ENCODE measurements at regions not wholly inside any gene's neighbourhood (a gene's known extent, or its start where the extent isn't known, plus 50 kb on each side); places are given as distances from the start of the nearest gene placed in this dataset.
"Not testable (repeated sequence)": the region's sequence is repeated elsewhere in the genome, so short reads cannot be mapped to it uniquely, and the experiment has no call there.

- ATAC-seq (replicated peaks; ENCODE audit: extremely low read depth, poor library complexity, severe bottlenecking), result no peak
- no peak for DNase-seq (ENCODE audit: low spot score in 2 of 2)
- H3K27me3 Mint-ChIP-seq, result peaks cover 30% of the 10 kb centered on the region
- H3K4me1 Mint-ChIP-seq, result no peaks in the 10 kb centered on the region
- peaks cover 9% of the 10 kb centered on the region for H3K9me3 Mint-ChIP-seq
- H3K27ac Mint-ChIP-seq (ENCODE audit: low read depth), result no peak overlapping the region
- H3K4me3 Mint-ChIP-seq, result no peak overlapping the region
- H3K36me3 Mint-ChIP-seq (ENCODE audit: insufficient read depth), result no peaks in the 10 kb centered on the region
Observed at GRCh38 chr11:33531743-33532181, 168.9 kb downstream of the C11orf91 start.

GRCh38 chr11:33530815-33531214 is 169.8 kb downstream of the C11orf91 start:
- Mint-ChIP-seq H3K36me3 (ENCODE audit: insufficient read depth) (no peaks in the 10 kb centered on the region), H3K27ac (ENCODE audit: low read depth) (no peak overlapping the region), H3K4me3 (no peak overlapping the region), H3K4me1 (no peaks in the 10 kb centered on the region), H3K9me3 (peaks cover 15% of the 10 kb centered on the region), H3K27me3 (peaks cover 30% of the 10 kb centered on the region)
- no peak for DNase-seq (ENCODE audit: low spot score in 2 of 2)
- ATAC-seq (replicated peaks; ENCODE audit: extremely low read depth, poor library complexity, severe bottlenecking), result no peak

DNA sequence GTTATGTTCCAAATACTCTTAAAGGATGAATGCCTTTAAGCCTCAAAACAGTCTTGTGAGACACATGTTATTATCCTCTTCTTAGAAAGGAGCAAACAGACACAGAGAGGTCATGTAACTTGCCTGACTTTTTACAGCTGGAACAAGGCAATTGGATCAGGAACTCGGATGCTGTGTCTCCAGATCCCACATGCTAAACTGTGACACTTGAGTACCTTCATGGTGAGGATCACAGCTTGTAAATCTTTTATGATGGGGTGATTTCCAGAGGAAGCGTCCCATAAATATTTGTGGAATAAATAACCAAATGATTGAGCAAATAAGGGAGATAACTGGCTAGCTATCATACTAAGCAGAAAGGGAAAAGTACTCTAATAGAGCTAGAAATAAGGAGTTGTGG is 171.2 kb downstream of the C11orf91 start:
- ATAC-seq (replicated peaks; ENCODE audit: extremely low read depth, poor library complexity, severe bottlenecking) (no peak), DNase-seq (ENCODE audit: low spot score in 2 of 2) (no peak)
- Mint-ChIP-seq H3K27me3 (peaks cover 42% of the 10 kb centered on the region), H3K36me3 (ENCODE audit: insufficient read depth) (no peaks in the 10 kb centered on the region), H3K4me3 (no peak overlapping the region), H3K27ac (ENCODE audit: low read depth) (no peak overlapping the region), H3K4me1 (no peaks in the 10 kb centered on the region), H3K9me3 (peaks cover 15% of the 10 kb centered on the region)

DNA sequence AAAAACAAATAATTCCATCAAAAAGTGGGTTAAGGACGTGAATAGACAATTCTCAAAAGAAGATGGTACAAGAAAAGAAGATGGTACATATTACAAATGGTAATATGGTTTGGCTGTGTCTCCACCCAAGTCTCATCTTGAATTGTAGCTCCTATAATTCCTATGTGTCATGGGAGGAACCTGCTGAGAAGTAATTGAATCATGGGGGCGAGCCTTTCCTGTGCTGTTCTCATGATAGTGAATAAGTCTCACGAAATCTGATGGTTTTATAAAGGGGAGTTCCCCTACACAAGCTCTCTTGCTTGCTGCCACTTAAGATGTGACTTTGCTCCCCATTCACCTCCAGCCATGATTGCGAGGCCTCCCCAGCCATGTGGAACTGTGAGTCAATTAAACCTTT is 172.9 kb downstream of the C11orf91 start:
- DNase-seq (ENCODE audit: low spot score in 2 of 2); ATAC-seq (replicated peaks; ENCODE audit: extremely low read depth, poor library complexity, severe bottlenecking); H3K4me1 Mint-ChIP-seq; H3K4me3 Mint-ChIP-seq; H3K36me3 Mint-ChIP-seq (ENCODE audit: insufficient read depth); H3K27ac Mint-ChIP-seq (ENCODE audit: low read depth): not testable (repeated sequence)
- Mint-ChIP-seq H3K27me3 (peaks cover 50% of the 10 kb centered on the region), H3K9me3 (peaks cover 15% of the 10 kb centered on the region)

GRCh38 chr11:33525789-33526188 is 174.8 kb downstream of the C11orf91 start:
- Mint-ChIP-seq H3K36me3 (ENCODE audit: insufficient read depth) (no peaks in the 10 kb centered on the region), H3K27me3 (peaks cover 57% of the 10 kb centered on the region), H3K27ac (ENCODE audit: low read depth) (no peak overlapping the region), H3K4me3 (no peak overlapping the region), H3K4me1 (no peaks in the 10 kb centered on the region), H3K9me3 (peaks cover 15% of the 10 kb centered on the region)
- DNase-seq (ENCODE audit: low spot score in 2 of 2) (no peak), ATAC-seq (replicated peaks; ENCODE audit: extremely low read depth, poor library complexity, severe bottlenecking) (no peak)

GRCh38 chr11:33521384-33521783 is 179.2 kb downstream of the C11orf91 start:
- Mint-ChIP-seq H3K9me3 (peaks cover 3% of the 10 kb centered on the region), H3K4me1 (no peaks in the 10 kb centered on the region), H3K36me3 (ENCODE audit: insufficient read depth) (peaks cover 2% of the 10 kb centered on the region), H3K4me3 (no peak overlapping the region), H3K27me3 (peaks cover 72% of the 10 kb centered on the region), H3K27ac (ENCODE audit: low read depth) (no peak overlapping the region)
- no peak for DNase-seq (ENCODE audit: low spot score in 2 of 2)
- ATAC-seq (replicated peaks; ENCODE audit: extremely low read depth, poor library complexity, severe bottlenecking), result no peak

GRCh38 chr11:33520112-33520511 is 180.5 kb downstream of the C11orf91 start:
- no peak for ATAC-seq (replicated peaks; ENCODE audit: extremely low read depth, poor library complexity, severe bottlenecking)

GRCh38 chr11:33515347-33515746 is 185.3 kb downstream of the C11orf91 start:
- Mint-ChIP-seq H3K36me3 (ENCODE audit: insufficient read depth) (no peaks in the 10 kb centered on the region), H3K27me3 (peaks cover 57% of the 10 kb centered on the region)
- no peak for DNase-seq (ENCODE audit: low spot score in 2 of 2)

More at GRCh38 chr11:33520112-33520511, 180.5 kb downstream of the C11orf91 start:
- DNase-seq (ENCODE audit: low spot score in 2 of 2), result no peak
- H3K9me3 Mint-ChIP-seq, result no peaks in the 10 kb centered on the region
- no peak overlapping the region for H3K4me3 Mint-ChIP-seq
- H3K27me3 Mint-ChIP-seq, result peaks cover 64% of the 10 kb centered on the region
- no peak overlapping the region for H3K27ac Mint-ChIP-seq (ENCODE audit: low read depth)
- peaks cover 2% of the 10 kb centered on the region for H3K36me3 Mint-ChIP-seq (ENCODE audit: insufficient read depth)
- H3K4me1 Mint-ChIP-seq, result no peaks in the 10 kb centered on the region

GRCh38 chr11:33514079-33514925 is 186.3 kb downstream of the C11orf91 start:
- ATAC-seq (replicated peaks; ENCODE audit: extremely low read depth, poor library complexity, severe bottlenecking), result no peak
- no peaks in the 10 kb centered on the region for H3K36me3 Mint-ChIP-seq (ENCODE audit: insufficient read depth)
- no peaks in the 10 kb centered on the region for H3K4me1 Mint-ChIP-seq
- no peaks in the 10 kb centered on the region for H3K9me3 Mint-ChIP-seq
- no peak overlapping the region for H3K27ac Mint-ChIP-seq (ENCODE audit: low read depth)
- no peak overlapping the region for H3K4me3 Mint-ChIP-seq
- DNase-seq (ENCODE audit: low spot score in 2 of 2), result no peak
- H3K27me3 Mint-ChIP-seq, result peaks cover 55% of the 10 kb centered on the region

More at GRCh38 chr11:33515347-33515746, 185.3 kb downstream of the C11orf91 start:
- Mint-ChIP-seq H3K4me3 (no peak overlapping the region), H3K9me3 (no peaks in the 10 kb centered on the region), H3K4me1 (no peaks in the 10 kb centered on the region), H3K27ac (ENCODE audit: low read depth) (no peak overlapping the region)
- ATAC-seq (replicated peaks; ENCODE audit: extremely low read depth, poor library complexity, severe bottlenecking), result no peak

- ATAC-seq (replicated peaks; ENCODE audit: extremely low read depth, poor library complexity, severe bottlenecking), result no peak
- Mint-ChIP-seq H3K36me3 (ENCODE audit: insufficient read depth) (no peaks in the 10 kb centered on the region), H3K9me3 (no peaks in the 10 kb centered on the region), H3K27me3 (peaks cover 38% of the 10 kb centered on the region), H3K4me3 (no peak overlapping the region), H3K4me1 (no peaks in the 10 kb centered on the region), H3K27ac (ENCODE audit: low read depth) (no peak overlapping the region)
- no peak for DNase-seq (ENCODE audit: low spot score in 2 of 2)
Observed at GRCh38 chr11:33509632-33510031, 191.0 kb downstream of the C11orf91 start.

DNA sequence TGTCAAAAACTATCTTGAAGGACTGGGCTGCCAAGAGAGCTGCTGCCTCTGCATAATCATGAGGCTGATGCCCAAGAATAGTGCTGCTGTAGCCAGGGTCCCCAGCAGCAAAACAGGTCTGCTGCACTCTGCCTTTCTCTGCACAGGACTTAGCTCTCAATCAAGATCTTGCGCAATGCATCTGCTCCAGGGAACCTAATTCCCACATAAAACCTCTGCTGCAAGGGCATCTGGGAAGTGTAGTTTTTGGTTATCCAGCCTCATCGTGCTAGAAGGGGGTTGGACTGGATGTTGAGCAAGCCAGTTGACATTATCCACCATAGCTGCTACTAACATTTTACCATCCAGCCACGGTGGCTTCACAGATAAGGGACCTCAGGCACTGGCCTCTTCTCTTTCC is 192.7 kb downstream of the C11orf91 start:
- DNase-seq (ENCODE audit: low spot score in 2 of 2) (no peak), ATAC-seq (replicated peaks; ENCODE audit: extremely low read depth, poor library complexity, severe bottlenecking) (no peak)
- no peak overlapping the region for H3K27ac Mint-ChIP-seq (ENCODE audit: low read depth)
- no peak overlapping the region for H3K4me3 Mint-ChIP-seq
- no peaks in the 10 kb centered on the region for H3K36me3 Mint-ChIP-seq (ENCODE audit: insufficient read depth)
- H3K9me3 Mint-ChIP-seq, result no peaks in the 10 kb centered on the region
- peaks cover 38% of the 10 kb centered on the region for H3K27me3 Mint-ChIP-seq
- no peaks in the 10 kb centered on the region for H3K4me1 Mint-ChIP-seq

DNA sequence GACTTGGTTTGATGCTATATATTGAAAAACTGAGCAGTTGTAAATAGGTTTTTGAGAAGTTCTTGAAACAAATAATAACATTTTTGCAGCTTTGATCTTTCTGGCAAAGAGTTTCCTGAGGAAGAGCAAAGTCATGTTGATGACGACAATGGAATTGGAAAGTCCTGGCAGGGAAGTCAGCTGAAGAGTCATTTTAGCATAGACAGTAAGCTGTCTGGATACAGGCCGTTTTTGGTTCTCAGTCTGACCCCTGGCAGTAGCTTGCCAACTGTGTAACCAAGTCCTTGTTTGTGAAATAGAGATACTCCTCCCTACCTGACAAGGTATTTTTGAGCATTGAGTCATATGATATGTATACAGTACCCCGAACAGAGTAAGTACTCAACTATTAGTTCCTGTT is 193.3 kb downstream of the C11orf91 start:
- no peaks in the 10 kb centered on the region for H3K4me1 Mint-ChIP-seq
- no peak overlapping the region for H3K27ac Mint-ChIP-seq (ENCODE audit: low read depth)
- no peak overlapping the region for H3K4me3 Mint-ChIP-seq
- ATAC-seq (replicated peaks; ENCODE audit: extremely low read depth, poor library complexity, severe bottlenecking), result no peak
- peaks cover 38% of the 10 kb centered on the region for H3K27me3 Mint-ChIP-seq
- H3K9me3 Mint-ChIP-seq, result no peaks in the 10 kb centered on the region
- DNase-seq (ENCODE audit: low spot score in 2 of 2), result no peak
- no peaks in the 10 kb centered on the region for H3K36me3 Mint-ChIP-seq (ENCODE audit: insufficient read depth)

DNA sequence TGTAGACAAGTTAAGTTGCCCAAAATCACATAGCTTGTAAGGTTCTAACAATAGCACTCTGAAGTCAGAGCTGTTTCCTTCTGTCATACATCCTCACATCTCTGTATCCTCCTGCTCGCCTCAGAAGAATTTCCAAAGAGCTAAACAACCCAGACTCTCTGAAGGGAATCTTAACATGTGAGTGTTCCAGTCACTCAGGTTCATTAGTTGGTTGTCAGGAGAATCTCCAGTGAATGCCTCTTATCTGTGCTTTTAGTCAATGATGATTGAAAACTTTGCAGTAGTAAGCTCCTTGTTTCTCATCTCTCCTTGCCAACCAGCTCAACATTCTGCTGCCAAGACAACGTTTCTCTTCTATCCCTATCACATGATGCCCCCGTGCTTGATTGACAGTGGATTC is 195.5 kb downstream of the C11orf91 start:
- peaks cover 4% of the 10 kb centered on the region for H3K9me3 Mint-ChIP-seq
- no peaks in the 10 kb centered on the region for H3K36me3 Mint-ChIP-seq (ENCODE audit: insufficient read depth)
- no peak for ATAC-seq (replicated peaks; ENCODE audit: extremely low read depth, poor library complexity, severe bottlenecking)
- DNase-seq (ENCODE audit: low spot score in 2 of 2), result no peak
- H3K27me3 Mint-ChIP-seq, result peaks cover 33% of the 10 kb centered on the region
- H3K4me3 Mint-ChIP-seq, result no peak overlapping the region
- no peak overlapping the region for H3K27ac Mint-ChIP-seq (ENCODE audit: low read depth)
- H3K4me1 Mint-ChIP-seq, result no peaks in the 10 kb centered on the region

Data from central memory CD8-positive, alpha-beta T cell (primary cell).